Ovary (tissue), 3 donors: ENCODE measurements at regions not wholly inside any gene's neighbourhood (a gene's known extent, or its start where the extent isn't known, plus 50 kb on each side); places are given as distances from the start of the nearest gene placed in this dataset.

ENCODE experiments used
- EP300 ChIP-seq: sonication (generic); formaldehyde crosslinking; IDR thresholded peaks from one replicate; pipeline ENCODE4 v1.6.1; 2017; ENCODE audit warnings: antibody characterized with exemption
- TF ChIP-seq, protein P1 (sequence below), 3 donors: fragments of 450-650 bp in 2 of 3; fragments of 200-600 bp in 1 of 3; IDR thresholded peaks; one replicate each; pipeline versions ENCODE4 v1.5.1 to v1.8.0; 2016 to 2022; ENCODE audit warnings: antibody characterized with exemption in 3 of 3, mild to moderate bottlenecking in 1 of 3
- donor health status: DM: no; HTN: no; CAD: no.

DNA sequence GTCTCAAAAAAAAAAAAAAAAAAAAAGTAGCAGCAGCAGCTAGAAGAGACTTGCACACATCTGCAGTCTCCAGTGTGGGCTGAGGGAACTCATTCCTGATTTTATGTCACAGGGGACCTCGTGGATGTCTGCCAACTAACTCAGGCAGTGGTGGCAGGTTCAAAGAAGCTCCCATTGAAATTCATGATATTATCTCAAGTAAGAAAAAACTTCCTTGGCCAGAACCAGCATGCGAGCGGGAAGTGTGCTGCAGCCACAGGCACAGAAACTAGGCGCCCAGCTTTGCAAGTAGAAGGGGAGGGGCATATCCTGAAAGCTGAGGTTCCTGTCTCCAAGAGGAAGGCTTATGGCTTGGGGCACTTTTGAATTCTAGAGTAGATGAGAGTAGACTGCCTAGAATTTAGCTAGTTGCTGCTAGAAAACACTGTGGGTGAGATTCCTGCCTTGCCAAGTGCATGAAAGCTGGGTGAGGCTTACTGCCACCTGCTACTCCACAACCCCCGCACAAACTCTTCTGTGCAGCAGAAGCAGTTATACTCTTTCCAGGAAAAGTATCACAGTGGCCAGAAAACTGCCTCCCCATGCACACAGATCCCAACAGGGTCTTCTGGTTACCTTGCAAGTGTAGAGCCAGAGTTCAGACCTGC lies 603.8 kb upstream of the CA10 start:
- TF ChIP-seq, protein P1, sequence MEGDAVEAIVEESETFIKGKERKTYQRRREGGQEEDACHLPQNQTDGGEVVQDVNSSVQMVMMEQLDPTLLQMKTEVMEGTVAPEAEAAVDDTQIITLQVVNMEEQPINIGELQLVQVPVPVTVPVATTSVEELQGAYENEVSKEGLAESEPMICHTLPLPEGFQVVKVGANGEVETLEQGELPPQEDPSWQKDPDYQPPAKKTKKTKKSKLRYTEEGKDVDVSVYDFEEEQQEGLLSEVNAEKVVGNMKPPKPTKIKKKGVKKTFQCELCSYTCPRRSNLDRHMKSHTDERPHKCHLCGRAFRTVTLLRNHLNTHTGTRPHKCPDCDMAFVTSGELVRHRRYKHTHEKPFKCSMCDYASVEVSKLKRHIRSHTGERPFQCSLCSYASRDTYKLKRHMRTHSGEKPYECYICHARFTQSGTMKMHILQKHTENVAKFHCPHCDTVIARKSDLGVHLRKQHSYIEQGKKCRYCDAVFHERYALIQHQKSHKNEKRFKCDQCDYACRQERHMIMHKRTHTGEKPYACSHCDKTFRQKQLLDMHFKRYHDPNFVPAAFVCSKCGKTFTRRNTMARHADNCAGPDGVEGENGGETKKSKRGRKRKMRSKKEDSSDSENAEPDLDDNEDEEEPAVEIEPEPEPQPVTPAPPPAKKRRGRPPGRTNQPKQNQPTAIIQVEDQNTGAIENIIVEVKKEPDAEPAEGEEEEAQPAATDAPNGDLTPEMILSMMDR (IDR thresholded peaks at IDR 0.05): no peak
- no peak for TF ChIP-seq EP300
